GM19395 (cell line): ENCODE measurements at regions not wholly inside any gene's neighbourhood (a gene's known extent, or its start where the extent isn't known, plus 50 kb on each side); places are given as distances from the start of the nearest gene placed in this dataset.
"Not testable (repeated sequence)": the region's sequence is repeated elsewhere in the genome, so short reads cannot be mapped to it uniquely, and the experiment has no call there.

Experiments used
- ATAC-seq: cut with Tn5 transposase; IDR thresholded peaks from one replicate; pipeline ENCODE4 v1.9.1; 2021; ENCODE audit warnings: mild to moderate bottlenecking, moderate library complexity; ENCODE audit not compliant: unreplicated experiment

DNA sequence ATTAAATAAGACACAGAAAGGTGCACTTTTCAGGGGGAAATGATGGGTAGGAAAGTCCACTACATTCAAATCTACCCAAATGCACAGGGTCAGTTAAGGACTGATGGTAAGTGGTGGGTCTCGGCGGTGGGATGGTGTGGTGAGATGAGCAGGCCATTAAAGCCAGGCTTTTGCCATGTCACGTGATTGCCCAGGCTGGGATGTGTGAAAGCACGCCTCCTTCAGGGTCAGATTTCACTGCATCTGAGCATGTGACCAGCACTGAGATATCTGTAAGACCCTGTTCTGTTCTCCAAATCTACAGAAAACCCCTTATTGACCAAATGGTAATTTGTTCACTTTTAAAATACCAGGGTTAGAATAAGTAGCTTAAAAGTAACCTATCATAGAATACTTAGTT is 301.5 kb downstream of the MEX3B start:
- no peak for ATAC-seq

DNA sequence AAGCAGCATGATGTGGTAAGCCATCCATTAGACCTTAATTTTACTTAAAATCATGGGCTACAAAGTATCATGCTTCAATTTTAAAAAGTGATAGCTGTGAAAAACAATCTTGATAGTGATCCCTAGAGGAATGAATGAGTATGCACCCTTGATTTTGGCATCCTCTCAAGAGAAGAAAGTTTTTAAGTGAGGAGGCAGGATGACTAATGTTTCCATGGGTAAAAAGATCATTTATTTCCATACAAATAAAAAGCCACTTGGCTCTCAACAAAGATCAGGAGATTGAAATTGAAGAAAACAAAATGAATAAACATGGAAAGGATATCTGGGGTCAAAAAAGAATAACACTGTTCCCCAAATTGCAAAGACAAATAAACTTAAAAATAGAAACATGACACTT is 305.4 kb downstream of the MEX3B start:
- no peak for ATAC-seq

DNA sequence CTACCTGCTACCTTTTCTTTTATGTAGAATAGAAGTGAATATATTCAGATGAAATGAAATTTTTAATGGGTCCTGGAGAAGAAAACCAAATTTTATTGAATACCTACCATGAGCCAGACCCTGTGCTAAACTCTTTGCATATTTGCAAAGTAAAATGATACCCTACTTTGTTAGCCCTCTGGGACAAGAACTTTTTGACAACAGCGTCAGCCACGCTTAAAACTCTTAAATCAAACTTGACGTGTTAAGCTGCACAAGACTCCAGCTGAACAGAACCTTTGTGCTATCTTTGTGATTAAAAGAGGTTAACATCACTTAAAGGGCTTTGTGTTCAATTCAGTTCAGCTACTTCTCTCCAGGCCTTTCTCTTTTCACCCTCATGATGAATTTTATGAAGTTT is 316.5 kb downstream of the MEX3B start:
- ATAC-seq, result no peak

DNA sequence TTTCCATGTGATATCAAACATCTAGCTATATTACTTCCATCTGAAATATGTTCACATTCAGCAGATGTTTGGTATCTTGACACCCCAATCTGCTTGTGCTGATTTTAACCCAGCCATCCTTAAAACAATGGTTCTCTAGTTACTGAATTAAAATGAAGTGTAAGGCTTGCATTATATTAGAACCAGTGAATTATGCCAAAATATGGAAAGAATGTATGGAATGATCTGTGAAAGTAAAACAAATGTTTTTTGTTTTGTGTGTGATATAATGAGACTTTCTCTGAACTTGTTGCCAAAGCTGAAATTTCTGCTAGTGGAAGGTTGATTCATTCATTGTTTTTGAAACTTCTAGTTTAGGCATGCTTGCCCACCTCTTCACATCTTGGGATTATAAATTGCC is 317.1 kb downstream of the MEX3B start:
- ATAC-seq, result no peak

DNA sequence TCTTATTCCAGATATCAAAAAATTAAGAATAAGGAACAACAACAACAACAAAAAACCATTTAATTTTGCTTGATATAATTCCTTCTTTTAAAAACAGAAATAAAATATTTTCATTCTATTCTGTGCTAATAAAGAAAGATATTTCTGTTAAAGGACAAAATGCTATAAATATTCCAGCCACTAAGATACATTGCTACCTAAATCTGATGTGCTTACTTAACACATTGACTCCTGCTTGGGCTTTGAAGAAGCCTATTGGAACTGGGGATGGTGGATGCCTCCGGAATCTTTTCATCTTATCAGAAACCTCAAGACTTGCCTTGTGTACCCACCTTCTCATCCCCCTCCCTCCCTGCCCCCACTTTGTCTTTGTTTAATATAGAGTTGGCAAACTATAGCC is 320.2 kb downstream of the MEX3B start:
- ATAC-seq, result no peak

DNA sequence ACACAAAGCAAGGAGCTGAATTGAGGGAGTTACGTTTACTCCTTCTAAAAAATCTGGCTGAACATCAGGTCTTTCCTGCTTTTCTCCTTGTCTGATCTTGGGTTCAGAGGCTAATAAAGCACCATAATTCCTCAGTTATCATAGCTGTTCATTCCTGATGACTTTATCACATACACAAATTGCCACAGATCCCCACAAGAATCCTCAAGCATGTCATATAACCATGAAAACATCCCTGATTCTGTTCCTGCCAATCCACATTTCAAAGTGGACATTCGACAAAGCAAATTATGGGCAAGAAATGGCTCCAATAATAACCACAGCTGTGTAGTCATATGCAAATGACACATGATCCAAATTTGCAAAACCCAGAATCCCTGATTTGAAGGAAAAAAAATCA is 321.3 kb downstream of the MEX3B start:
- ATAC-seq, result no peak

DNA sequence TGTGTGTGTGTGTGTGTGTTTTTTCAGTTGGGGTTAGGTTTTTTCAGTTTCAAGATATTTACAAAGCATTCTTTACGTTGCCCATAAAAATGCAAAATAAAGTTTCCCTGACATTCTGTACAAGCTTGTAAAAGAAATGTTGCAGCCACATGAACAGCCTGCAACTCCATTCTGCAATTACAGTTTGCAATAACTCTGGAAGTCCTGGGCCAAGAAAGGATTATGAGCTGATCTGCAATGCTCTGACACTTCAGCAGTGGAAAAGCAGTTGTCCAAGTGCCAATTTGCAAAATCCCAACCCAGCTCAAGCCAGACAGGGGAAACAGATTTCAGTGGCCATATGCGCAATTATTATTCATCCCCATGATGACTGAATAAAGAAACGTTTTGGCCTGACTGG is 322.1 kb downstream of the MEX3B start:
- no peak for ATAC-seq

DNA sequence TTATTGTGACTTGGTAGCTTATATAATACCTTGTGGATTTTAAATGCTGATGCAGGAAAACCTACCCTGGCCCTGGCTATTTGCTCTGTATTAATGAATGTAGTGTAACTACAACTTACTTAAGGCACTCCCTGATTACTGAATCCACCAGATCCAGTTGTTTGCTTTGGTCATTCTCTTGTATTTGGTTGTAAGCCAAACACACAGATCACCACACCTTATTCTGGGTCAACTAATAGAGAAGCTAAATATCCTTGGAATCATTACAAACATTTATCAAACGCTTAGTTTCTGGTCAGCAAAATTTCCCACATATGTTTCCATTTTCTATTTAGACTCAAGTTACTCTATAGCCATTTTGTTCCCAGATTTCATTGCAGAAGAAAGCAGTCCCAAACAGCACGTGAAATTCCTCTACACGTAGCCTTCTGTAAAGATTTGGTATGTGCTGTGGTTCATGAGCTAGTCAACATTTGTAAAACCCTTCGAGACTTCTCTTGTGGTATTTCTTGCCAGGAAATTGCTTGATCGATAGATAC is 322.6 kb downstream of the MEX3B start:
- ATAC-seq, result no peak

DNA sequence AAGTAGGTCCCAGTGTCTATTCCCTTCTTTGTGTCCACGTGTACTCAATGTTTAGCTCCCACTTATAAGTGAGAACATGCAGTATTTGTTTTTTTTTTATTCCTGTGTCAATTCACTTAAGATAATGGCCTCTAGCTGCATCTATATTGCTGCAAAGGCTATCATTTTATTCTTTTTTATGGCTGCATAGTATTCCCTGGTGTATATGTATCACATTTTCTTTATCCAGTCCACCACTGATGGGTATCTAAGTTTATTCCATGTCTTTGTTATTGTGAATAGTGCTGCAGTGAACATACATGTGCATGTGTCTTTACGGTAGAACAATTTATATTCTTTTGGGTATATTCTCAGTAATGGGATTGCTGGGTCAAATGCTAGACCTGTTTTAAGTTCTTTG is 329.4 kb downstream of the MEX3B start:
- ATAC-seq, result not testable (repeated sequence)

DNA sequence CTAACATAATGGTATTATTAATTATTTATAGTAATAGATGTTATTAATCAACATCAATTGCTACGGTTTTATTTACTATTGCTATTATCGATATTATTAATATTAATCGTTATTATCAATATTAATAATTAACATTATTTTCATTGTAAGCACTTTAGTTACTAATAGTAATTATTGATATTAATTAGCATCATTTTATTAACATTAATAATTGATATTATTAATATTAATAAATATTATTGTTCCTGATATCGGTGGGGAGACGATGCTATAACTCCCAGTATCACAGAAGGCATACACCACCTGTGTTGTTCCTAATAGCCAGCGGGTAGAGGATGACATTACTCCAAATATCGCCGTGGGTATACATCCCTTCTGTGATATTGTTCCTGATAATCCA is 335.5 kb downstream of the MEX3B start:
- ATAC-seq, result no peak

DNA sequence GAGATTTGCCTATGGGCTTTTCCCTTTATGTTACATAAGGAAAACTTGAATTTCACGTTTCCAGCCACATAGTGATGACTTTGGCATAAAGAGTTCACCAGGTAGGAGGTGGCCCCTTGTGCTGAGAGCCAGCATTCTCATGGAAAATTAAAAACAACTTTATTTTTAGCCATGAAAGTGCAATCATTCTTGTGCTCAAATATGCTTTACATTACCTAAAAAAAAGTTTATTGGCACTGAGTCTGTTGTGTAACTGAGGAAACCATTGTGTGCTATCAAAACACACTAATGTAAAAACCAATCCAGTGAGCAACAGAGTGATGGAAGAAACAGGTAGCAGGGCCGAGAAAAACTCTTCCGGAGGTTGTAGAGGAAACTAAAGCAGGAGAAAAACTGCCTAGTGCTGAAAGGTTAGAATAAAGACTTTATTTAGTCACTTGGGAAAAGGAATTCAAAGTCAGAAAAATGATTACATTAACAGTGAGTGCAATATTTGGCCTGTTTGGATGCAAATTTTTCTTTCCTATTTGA is 332.9 kb upstream of the TMC3 start:
- ATAC-seq, result not testable (repeated sequence)

DNA sequence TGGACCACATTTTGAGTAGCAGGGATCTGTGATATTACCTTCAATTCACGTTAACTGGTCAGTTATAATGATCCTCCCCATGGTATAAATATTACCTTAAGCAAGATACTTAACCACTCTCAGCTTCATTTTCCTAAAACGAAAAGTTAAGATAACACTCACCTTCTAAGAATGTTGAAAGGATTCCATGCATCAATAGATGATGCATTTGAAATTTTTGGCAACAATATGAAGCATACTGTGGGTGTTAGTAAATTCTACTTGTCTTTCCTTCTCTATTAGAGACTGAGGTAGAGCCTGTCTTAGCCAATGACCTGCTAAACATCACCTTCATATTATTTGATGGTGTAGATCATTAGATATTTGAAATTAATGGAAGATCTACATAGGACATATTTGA is 331.7 kb upstream of the TMC3 start:
- ATAC-seq, result not testable (repeated sequence)

DNA sequence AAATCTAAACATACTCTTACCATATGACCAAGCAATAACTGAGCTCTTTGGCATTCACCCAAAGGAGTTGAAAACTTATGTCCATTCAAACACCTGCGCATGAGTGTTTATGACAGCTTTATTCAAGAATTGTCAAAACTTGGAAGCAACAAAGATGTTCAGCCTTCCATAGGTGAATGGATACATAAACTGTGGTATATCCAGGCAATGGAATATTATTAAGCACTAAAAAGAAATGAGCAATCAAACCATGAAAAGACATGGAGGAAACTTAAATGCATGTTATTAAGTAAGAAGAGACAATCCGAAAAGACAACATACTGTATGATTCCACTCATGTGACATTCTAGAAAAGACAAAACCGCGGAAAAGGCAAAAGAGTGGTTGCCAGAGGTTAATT is 312.0 kb upstream of the TMC3 start:
- no peak for ATAC-seq

DNA sequence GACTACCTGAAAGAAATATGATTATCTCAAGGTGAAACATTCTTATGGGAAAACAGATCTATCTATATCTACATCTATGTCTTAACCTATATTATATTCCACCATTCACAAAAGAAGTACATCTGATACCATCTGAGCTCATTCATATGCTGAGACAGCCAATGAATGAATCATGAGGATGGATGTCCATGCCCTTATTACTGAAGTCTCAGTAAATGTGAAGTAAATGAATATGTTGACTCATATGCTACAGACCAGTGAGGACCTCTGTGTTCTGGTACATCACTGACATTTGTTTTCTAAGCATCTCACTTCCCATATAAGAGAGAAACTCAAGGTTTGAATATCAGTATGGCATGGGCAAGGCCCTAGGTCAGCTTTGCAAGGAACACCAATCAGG is 311.2 kb upstream of the TMC3 start:
- no peak for ATAC-seq

DNA sequence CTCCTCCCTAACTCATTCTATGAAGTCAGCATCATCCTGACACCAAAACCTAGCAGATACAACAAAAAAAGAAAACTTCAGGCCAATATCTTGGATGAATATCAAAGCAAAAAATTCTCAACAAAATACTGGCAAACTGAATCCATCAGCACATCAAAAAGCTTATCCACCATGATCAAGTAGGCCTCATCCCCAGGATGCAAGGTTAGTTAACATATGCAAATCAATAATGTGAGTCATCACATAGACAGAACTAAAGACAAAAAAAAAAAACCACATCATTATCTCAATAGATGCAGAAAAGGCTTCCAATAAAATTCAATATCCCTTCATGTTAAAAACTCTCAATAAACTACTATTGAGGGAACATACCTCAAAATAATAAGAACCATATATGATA is 306.8 kb upstream of the TMC3 start:
- ATAC-seq, result no peak

DNA sequence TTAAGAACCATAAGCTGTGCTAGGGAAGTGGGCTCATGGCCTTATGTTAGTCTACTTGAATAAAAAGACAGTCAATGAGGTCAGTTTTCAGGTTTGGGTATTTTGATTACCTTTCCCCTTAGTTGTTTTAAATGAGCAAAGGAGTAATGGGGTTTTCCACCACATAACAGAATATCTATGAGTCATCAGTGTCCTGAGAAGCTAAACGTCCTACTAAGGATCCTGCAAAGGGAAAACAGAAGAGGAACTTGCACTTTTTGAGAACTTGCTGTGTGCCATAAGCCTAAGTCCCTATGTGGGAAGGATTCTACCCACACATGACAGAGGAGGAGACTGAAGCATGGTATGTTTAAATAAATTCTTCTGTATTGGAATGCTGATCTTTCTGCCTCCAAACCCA is 292.8 kb upstream of the TMC3 start:
- no peak for ATAC-seq

DNA sequence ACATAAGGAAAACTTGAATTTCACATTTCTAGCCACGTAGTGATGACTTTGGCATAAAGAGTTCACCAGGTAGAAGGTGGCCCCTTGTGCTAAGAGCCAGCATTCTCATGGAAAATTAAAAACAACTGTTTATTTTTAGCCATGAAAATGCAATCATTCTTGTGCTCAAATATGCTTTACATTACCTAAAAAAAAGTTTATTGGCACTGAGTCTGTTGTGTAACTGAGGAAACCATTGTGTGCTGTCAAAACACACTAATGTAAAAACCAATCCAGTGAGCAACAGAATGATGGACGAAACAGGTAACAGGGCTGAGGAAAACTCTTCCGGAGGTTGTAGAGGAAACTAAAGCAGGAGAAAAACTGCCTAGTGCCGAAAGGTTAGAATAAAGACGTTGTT is 287.0 kb upstream of the TMC3 start:
- no peak for ATAC-seq

DNA sequence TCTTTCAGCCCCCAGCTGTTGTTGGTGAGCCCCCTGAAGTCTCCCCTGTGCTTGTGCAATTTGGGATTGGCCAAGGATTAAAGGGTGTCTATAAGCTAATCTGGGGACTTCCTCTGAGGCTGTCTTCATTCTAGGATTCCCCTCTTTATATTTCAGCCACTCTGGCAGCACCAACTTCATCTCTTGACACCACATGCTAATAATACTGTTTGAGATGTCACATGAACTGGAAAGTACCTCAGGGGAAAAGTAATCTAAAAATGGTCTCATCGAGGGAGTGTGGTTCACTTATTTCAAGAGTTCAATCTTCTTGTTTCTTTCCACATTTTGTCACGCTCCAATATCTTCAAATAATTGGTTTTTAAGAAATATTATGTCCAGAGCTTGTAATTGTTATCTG is 279.2 kb upstream of the TMC3 start:
- no peak for ATAC-seq

DNA sequence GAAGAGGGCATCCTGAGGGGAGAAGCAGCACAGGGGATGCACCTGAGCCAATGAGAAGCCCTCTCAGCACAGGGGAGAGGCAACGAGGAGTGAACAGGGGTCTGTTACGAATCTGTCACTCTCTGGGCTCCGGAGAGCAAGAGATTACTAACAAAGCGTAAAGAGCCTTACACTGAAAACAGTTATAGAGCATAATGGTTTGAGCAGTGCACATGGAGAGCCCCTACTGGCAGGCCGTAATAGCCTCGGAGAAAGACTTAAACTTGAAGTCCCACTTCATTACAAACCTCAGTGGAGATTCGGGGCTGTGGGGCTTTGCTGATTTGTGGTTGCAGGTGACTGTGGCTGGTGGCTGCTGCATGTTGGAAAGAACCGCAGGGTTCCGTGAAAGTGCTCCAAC is 271.5 kb upstream of the TMC3 start:
- no peak for ATAC-seq

DNA sequence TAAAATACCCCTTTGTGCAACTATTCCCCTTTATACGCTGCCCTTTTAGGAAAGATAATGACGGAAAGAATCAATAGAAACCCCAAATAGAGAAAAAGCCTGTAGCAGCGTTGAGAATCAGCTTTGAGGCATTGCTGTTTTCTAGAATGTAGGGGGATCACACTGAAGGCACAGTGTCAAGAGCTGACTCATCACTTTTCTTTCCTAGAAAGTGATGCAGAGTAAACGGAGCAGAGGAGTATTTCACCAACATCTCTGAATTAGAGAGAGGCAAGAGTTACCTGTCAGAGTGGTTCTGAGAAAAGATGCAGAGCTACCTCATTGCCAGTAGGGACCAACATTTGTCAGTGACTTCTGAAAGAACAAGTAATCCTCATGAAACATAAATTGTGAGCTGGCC is 269.8 kb upstream of the TMC3 start:
- no peak for ATAC-seq

DNA sequence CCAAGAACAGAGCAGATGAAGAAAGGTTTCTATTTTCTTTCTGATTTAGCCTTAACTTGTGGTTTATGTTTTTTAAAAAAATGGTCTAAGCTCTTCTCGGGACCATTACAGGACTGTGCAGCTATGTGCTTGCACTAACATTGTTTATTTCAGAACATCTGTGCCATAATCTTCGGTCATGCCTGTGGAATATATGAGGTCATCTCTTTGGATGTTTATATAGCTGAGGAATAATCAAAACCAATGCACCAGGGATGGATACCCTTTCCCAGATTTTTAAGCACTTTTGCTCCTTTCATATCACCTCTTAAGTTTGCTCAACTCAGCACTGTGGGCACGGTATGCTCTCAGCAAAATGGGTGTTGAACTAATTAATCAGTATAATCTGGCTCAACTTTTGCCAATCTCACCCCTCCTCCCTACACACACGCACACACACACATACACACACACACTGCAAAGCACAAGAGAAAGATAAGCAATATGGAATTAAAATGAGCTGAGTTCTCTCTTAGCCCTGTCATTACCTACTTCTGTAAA is 268.5 kb upstream of the TMC3 start:
- no peak for ATAC-seq

DNA sequence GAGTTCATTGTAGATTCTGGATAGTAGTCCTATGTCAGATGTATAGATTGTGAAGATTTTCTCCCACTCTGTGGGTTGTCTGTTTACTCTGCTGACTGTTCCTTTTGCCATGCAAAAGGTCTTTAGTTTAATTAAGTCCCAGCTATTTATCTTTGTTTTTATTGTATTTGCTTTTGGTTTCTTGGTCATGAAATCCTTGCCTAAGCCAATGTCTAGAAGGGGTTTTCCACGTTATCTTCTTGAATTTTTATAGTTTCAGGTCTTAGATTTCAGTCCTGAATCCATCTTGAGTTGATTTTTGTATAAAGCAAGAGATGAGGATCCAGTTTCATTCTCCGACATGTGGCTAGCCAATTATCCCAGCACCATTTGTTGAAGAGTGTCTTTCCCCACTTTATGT is 262.1 kb upstream of the TMC3 start:
- not testable (repeated sequence) for ATAC-seq

DNA sequence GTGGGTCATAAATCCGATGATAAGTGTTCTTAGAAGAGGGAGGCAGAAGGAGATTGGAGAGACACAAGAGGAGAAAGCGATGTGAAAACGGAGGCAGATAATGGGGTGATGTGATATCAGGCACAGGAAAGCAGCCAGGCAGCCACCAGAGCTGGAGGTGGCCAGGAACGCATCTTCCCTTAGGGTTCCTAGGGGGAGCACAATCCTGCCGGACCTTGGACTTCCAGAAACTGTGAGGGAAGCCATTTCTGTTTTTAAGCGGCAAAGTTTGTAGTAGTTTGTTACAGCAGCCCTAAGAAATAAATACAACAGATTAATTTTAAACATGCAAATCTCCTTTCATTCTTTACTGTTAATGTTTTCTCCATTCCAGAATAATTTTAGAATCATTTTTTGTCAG is 259.9 kb upstream of the TMC3 start:
- ATAC-seq, result no peak
